SH-SY5Y (cell line): ENCODE measurements at regions not wholly inside any gene's neighbourhood (a gene's known extent, or its start where the extent isn't known, plus 50 kb on each side); places are given as distances from the start of the nearest gene placed in this dataset.

ENCODE experiments used
- GATA2 ChIP-seq: IDR thresholded peaks from 2 replicates; pipeline ENCODE4 v1.6.1; 2011; ENCODE audit warnings: mild to moderate bottlenecking, low read depth, low read length
- GATA3 ChIP-seq: IDR thresholded peaks from 2 replicates; pipeline ENCODE4 v1.6.1; 2011; ENCODE audit warnings: low read depth, mild to moderate bottlenecking, low read length, moderate library complexity

DNA sequence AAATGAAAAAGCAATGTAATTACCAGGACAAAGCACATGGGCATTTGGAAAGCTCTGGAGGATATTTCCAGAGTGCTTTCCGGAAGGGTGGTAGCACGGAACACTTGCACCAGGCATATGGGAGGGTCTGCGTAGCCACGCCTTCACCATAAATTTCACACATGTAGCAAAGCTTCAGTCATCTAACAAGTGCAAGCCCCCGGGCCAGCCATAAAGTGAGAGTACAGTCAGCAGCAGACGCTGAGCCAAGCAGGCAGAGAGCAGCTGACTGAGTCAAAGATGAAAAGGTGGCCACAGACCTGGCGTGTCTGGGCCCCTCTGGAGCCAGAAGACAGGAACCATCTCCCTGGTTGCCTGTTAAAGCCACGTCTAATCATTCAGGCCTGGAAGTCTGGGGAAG lies 130.6 kb downstream of the SEC14L1 start:
- no peak for TF ChIP-seq GATA3
- no peak for TF ChIP-seq GATA2
